ENCODE measurements at regions not wholly inside any gene's neighbourhood (a gene's known extent, or its start where the extent isn't known, plus 50 kb on each side); places are given as distances from the start of the nearest gene placed in this dataset.

- TF ChIP-seq CTCF (IDR thresholded peaks at IDR 0.05) (no peak), POLR2A (IDR thresholded peaks at IDR 0.05) (no peak)
Measured at GRCh38 chr10:121664671-121665070, 66.4 kb upstream of the FGFR2 start.

Data from lower leg skin (tissue), 3 donors.